SK-N-SH (cell line): ENCODE measurements at regions not wholly inside any gene's neighbourhood (a gene's known extent, or its start where the extent isn't known, plus 50 kb on each side); places are given as distances from the start of the nearest gene placed in this dataset.

ENCODE experiments used
- CTCF ChIP-seq: fragments of 200-600 bp; sonication (generic); IDR thresholded peaks from 2 replicates; pipeline ENCODE4 v1.6.1; 2017; ENCODE audit warnings: antibody characterized with exemption, mild to moderate bottlenecking, moderate library complexity
- EP300 ChIP-seq, 2 experiments: IDR thresholded peaks; 2 replicates each; pipeline versions ENCODE4 v1.4.0 to v1.6.1; 2012; ENCODE audit warnings: borderline replicate concordance in 1 of 2, low read depth in 1 of 2, low read length in 1 of 2
- FOSL2 ChIP-seq: IDR thresholded peaks from 2 replicates; pipeline ENCODE4 v1.4.0; 2012; ENCODE audit warnings: low read depth, mild to moderate bottlenecking, moderate library complexity, borderline replicate concordance
- FOXM1 ChIP-seq: IDR thresholded peaks from 2 replicates; pipeline ENCODE4 v1.4.0; 2012; ENCODE audit warnings: low read depth, mild to moderate bottlenecking
- MXI1 ChIP-seq: IDR thresholded peaks from 2 replicates; pipeline ENCODE4 v1.6.1; 2012; ENCODE audit warnings: mild to moderate bottlenecking, low read depth, low read length, improper control_type of control experiment
- RAD21 ChIP-seq: IDR thresholded peaks from 2 replicates; pipeline ENCODE4 v1.6.1; 2012; ENCODE audit warnings: mild to moderate bottlenecking, low read length
- SMC3 ChIP-seq: IDR thresholded peaks from 2 replicates; pipeline ENCODE4 v1.6.1; 2012; ENCODE audit warnings: low read depth, low read length, improper control_type of control experiment
- YY1 ChIP-seq: IDR thresholded peaks from 2 replicates; pipeline ENCODE4 v1.4.0; 2012; ENCODE audit warnings: low read depth, mild to moderate bottlenecking
- ZBTB33 ChIP-seq: IDR thresholded peaks from 2 replicates; pipeline ENCODE4 v1.4.0; 2012; ENCODE audit warnings: low read depth, borderline replicate concordance

- TF ChIP-seq CTCF = no peak
- TF ChIP-seq MXI1 = no peak
- no peak for TF ChIP-seq FOXM1
- no peak for TF ChIP-seq ZBTB33
- TF ChIP-seq SMC3 = no peak
- no peak for TF ChIP-seq FOSL2
- TF ChIP-seq RAD21 = no peak
- no peak for TF ChIP-seq EP300 (IDR thresholded peaks at IDR 0.05; ENCODE audit: borderline replicate concordance in 1 of 2, low read depth in 1 of 2, low read length in 1 of 2)
- TF ChIP-seq YY1 = no peak
These were observed 132.3 kb upstream of the ADPGK start for GRCh38 chr15:72915843-72916242.
